ENCODE measurements at regions not wholly inside any gene's neighbourhood (a gene's known extent, or its start where the extent isn't known, plus 50 kb on each side); places are given as distances from the start of the nearest gene placed in this dataset.

GRCh38 chr7:110317541-110318265 is 773.2 kb upstream of the LRRN3 start:
- no peak for TF ChIP-seq CTCF (conservative IDR thresholded peaks at IDR 0.05; ENCODE audit: low read depth, low read length)
- TF ChIP-seq EZH2 (IDR thresholded peaks at IDR 0.05; ENCODE audit: low read length, unreplicated experiment), result no peak

All from PC-3 (cell line).